KMS-11 (cell line): ENCODE measurements at regions not wholly inside any gene's neighbourhood (a gene's known extent, or its start where the extent isn't known, plus 50 kb on each side); places are given as distances from the start of the nearest gene placed in this dataset.

ENCODE experiments used
- H2AFZ ChIP-seq: fragments of 200-600 bp; sonication (generic); 2 replicates; pipeline ENCODE4 v1.6.1; 2016; ENCODE audit warnings: antibody characterized with exemption, mixed run types, low read depth
- H3K27ac ChIP-seq: fragments of 200-600 bp; sonication (generic); 2 replicates; pipeline ENCODE4 v1.6.1; 2016; ENCODE audit warnings: mild to moderate bottlenecking, mixed run types
- H3K27me3 ChIP-seq: fragments of 200-600 bp; sonication (generic); 2 replicates; pipeline ENCODE4 v1.6.1; 2017; ENCODE audit warnings: mild to moderate bottlenecking, low read depth, mixed run types, moderate library complexity; ENCODE audit not compliant: insufficient read depth
- H3K36me3 ChIP-seq: fragments of 200-600 bp; sonication (generic); 2 replicates; pipeline ENCODE4 v1.6.1; 2017; ENCODE audit warnings: mild to moderate bottlenecking, mixed run types; ENCODE audit not compliant: insufficient read depth
- H3K4me1 ChIP-seq: fragments of 200-600 bp; sonication (generic); 2 replicates; pipeline ENCODE4 v1.6.1; 2016; ENCODE audit warnings: mild to moderate bottlenecking, low read depth, mixed run types; ENCODE audit not compliant: poor library complexity, severe bottlenecking
- H3K4me2 ChIP-seq: fragments of 200-600 bp; sonication (generic); 2 replicates; pipeline ENCODE4 v1.7.0; 2016; ENCODE audit warnings: mild to moderate bottlenecking, mixed run types
- H3K4me3 ChIP-seq: fragments of 200-600 bp; sonication (generic); IDR thresholded peaks from 2 replicates; pipeline ENCODE4 v1.6.1; 2017; ENCODE audit warnings: low read depth, low read length, mixed read lengths; ENCODE audit not compliant: insufficient read depth
- H3K79me2 ChIP-seq: fragments of 200-600 bp; sonication (generic); 2 replicates; pipeline ENCODE4 v1.6.1; 2016; ENCODE audit warnings: low read depth, mixed run types; ENCODE audit not compliant: insufficient read depth
- H3K9ac ChIP-seq: fragments of 200-600 bp; sonication (generic); 2 replicates; pipeline ENCODE4 v1.6.1; 2016; ENCODE audit warnings: mild to moderate bottlenecking, mixed run types
- H4K20me1 ChIP-seq: fragments of 200-600 bp; sonication (generic); 2 replicates; pipeline ENCODE4 v1.6.1; 2016; ENCODE audit warnings: mild to moderate bottlenecking, mixed run types; ENCODE audit not compliant: insufficient read depth
- TF ChIP-seq, protein P1 (sequence below): fragments of 200-600 bp; sonication (generic); conservative IDR thresholded peaks from 2 replicates; pipeline ENCODE4 v1.6.1; 2017; ENCODE audit warnings: low read depth, mild to moderate bottlenecking, antibody characterized with exemption, low read length, moderate library complexity, mixed read lengths

DNA sequence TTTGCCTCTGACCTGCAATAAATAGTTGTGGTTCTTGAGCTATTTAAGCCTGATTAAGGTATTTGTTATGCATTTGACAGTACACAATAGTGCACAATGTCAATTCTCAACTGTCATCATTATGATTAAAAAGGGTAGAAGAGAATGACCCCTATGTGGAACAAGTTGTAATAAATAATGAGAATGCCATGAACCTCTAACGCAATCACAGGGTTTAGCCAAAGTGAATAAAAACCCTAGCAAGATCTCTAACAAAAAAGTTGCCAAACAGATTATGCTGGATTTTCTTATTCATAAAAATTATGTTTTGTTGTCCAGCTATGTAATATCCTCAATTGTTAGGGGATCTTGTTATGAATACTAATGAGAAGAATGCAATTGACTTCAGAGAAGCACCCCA lies 387.4 kb downstream of the GPAT3 start:
- no peak overlapping the region for H3K4me2 ChIP-seq
- no peaks in the 10 kb centered on the region for H4K20me1 ChIP-seq
- H3K4me3 ChIP-seq = no peak overlapping the region
- H3K27me3 ChIP-seq = no peaks in the 10 kb centered on the region
- H3K4me1 ChIP-seq = no peaks in the 10 kb centered on the region
- H3K27ac ChIP-seq = no peak overlapping the region
- no peak overlapping the region for H3K9ac ChIP-seq
- no peak overlapping the region for H2AFZ ChIP-seq
- TF ChIP-seq, protein P1, sequence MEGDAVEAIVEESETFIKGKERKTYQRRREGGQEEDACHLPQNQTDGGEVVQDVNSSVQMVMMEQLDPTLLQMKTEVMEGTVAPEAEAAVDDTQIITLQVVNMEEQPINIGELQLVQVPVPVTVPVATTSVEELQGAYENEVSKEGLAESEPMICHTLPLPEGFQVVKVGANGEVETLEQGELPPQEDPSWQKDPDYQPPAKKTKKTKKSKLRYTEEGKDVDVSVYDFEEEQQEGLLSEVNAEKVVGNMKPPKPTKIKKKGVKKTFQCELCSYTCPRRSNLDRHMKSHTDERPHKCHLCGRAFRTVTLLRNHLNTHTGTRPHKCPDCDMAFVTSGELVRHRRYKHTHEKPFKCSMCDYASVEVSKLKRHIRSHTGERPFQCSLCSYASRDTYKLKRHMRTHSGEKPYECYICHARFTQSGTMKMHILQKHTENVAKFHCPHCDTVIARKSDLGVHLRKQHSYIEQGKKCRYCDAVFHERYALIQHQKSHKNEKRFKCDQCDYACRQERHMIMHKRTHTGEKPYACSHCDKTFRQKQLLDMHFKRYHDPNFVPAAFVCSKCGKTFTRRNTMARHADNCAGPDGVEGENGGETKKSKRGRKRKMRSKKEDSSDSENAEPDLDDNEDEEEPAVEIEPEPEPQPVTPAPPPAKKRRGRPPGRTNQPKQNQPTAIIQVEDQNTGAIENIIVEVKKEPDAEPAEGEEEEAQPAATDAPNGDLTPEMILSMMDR = no peak
- H3K79me2 ChIP-seq = no peaks in the 10 kb centered on the region
- no peaks in the 10 kb centered on the region for H3K36me3 ChIP-seq

DNA sequence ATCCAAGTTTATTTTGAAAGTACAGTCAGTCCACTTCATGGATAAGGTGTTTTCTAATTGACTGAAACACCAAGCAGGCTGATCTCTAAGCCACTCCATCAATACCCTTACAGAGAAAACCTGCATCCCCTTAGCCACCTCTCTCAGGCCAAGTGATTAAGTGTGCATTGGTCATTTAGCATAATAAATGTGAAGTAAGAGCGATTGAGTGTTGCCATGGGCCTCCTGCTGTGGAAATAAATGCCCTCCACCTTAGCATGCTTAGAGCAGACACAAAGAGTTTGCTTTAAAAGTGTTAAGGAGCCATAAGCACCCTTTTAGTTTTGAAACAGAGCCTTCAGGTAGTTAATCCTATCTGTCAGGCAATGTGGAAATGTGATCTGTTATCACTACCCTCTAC lies 386.5 kb downstream of the GPAT3 start:
- H3K4me1 ChIP-seq = no peaks in the 10 kb centered on the region
- H3K27ac ChIP-seq = no peak overlapping the region
- TF ChIP-seq, protein P1 = no peak
- no peak overlapping the region for H2AFZ ChIP-seq
- H3K27me3 ChIP-seq = no peaks in the 10 kb centered on the region
- no peaks in the 10 kb centered on the region for H3K36me3 ChIP-seq
- H3K79me2 ChIP-seq = no peaks in the 10 kb centered on the region
- no peaks in the 10 kb centered on the region for H4K20me1 ChIP-seq
- no peak overlapping the region for H3K9ac ChIP-seq
- H3K4me2 ChIP-seq = no peak overlapping the region
- no peak overlapping the region for H3K4me3 ChIP-seq

DNA sequence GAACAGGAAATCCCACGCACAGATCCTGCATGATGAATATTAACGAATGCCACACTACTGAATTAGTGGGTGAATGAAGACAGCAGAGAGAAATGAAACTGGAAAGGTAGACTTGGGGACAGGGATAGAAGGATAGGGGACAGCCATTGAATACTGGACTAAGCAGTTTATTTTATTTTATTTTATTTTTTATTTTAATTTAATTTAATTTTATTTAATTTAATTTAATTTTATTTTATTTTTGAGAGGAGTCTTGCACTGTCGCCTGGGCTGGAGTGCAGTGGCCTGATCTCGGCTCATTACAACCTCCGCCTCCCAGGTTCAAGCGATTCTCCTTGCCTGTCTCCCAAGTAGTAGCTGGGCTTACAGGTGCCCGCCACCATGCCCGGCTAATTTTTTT lies 385.2 kb downstream of the GPAT3 start:
- H2AFZ ChIP-seq = no peak overlapping the region
- H3K27me3 ChIP-seq = no peaks in the 10 kb centered on the region
- H3K79me2 ChIP-seq = no peaks in the 10 kb centered on the region
- H3K4me1 ChIP-seq = no peaks in the 10 kb centered on the region
- no peaks in the 10 kb centered on the region for H3K36me3 ChIP-seq
- H3K9ac ChIP-seq = no peak overlapping the region
- H3K4me3 ChIP-seq = no peak overlapping the region
- H4K20me1 ChIP-seq = no peaks in the 10 kb centered on the region
- H3K27ac ChIP-seq = no peak overlapping the region
- no peak overlapping the region for H3K4me2 ChIP-seq
- TF ChIP-seq, protein P1 = no peak

DNA sequence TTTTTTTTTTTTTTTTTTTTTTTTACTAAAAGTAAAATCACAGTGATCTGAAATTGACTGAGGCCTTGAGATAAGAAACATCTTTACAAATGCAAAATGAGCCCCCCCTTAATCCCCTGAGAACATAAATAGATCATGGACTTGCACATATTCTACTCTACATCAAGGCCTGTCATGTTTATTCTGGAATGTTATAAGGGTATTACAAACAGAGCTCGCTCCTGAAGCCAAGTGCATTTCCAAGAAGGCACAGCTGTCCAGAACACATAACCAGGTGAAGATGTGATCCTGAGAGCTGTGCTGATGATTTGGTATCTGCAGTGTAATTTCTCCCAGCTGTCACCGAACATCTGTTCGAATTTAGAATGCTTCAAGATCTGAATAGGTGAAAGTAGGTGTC lies 384.5 kb downstream of the GPAT3 start:
- H3K4me3 ChIP-seq = no peak overlapping the region
- no peak overlapping the region for H3K9ac ChIP-seq
- no peaks in the 10 kb centered on the region for H3K4me1 ChIP-seq
- no peak overlapping the region for H3K27ac ChIP-seq
- no peaks in the 10 kb centered on the region for H3K27me3 ChIP-seq
- no peak overlapping the region for H3K4me2 ChIP-seq
- H2AFZ ChIP-seq = no peak overlapping the region
- TF ChIP-seq, protein P1 = no peak
- H3K79me2 ChIP-seq = no peaks in the 10 kb centered on the region
- H3K36me3 ChIP-seq = no peaks in the 10 kb centered on the region
- no peaks in the 10 kb centered on the region for H4K20me1 ChIP-seq

- H3K4me3 ChIP-seq = no peak overlapping the region
- H3K36me3 ChIP-seq = no peaks in the 10 kb centered on the region
- no peak overlapping the region for H2AFZ ChIP-seq
- H3K27ac ChIP-seq = no peak overlapping the region
- no peaks in the 10 kb centered on the region for H3K79me2 ChIP-seq
- no peaks in the 10 kb centered on the region for H3K4me1 ChIP-seq
- no peak overlapping the region for H3K4me2 ChIP-seq
- H4K20me1 ChIP-seq = no peaks in the 10 kb centered on the region
- no peaks in the 10 kb centered on the region for H3K27me3 ChIP-seq
- TF ChIP-seq, protein P1 = no peak
- no peak overlapping the region for H3K9ac ChIP-seq
Observed at GRCh38 chr4:83917572-83917971, 381.7 kb downstream of the GPAT3 start.
